Transverse colon (tissue), 3 donors: ENCODE measurements at regions not wholly inside any gene's neighbourhood (a gene's known extent, or its start where the extent isn't known, plus 50 kb on each side); places are given as distances from the start of the nearest gene placed in this dataset.

Source experiments
- CTCF ChIP-seq, 5 experiments: fragments of 200-600 bp in 3 of 5; fragments of 450-650 bp in 2 of 5; sonication (generic) in 3 of 5; IDR thresholded peaks; 1 replicate in 2 of 5; 2 replicates in 3 of 5; pipeline ENCODE4 v1.5.1; 2016 to 2017; ENCODE audit warnings: antibody characterized with exemption in 5 of 5, inconsistent platforms in 3 of 5, mild to moderate bottlenecking in 2 of 5, moderate library complexity in 1 of 5
- POLR2A ChIP-seq: fragments of 450-650 bp; IDR thresholded peaks from one replicate; pipeline ENCODE4 v1.6.1; 2016; ENCODE audit warnings: antibody characterized with exemption, mild to moderate bottlenecking, moderate library complexity

GRCh38 chr13:54424344-54424743, 1395.7 kb downstream of the OLFM4 start:
- TF ChIP-seq CTCF (IDR thresholded peaks at IDR 0.05) (no peak), POLR2A (no peak)
